ENCODE measurements at regions not wholly inside any gene's neighbourhood (a gene's known extent, or its start where the extent isn't known, plus 50 kb on each side); places are given as distances from the start of the nearest gene placed in this dataset.

- in situ Hi-C loops (cut with HindIII; ENCODE audit: low pct_unique_long_range_greater_than_20kb, low sequenced_read_pairs): no loop called here
- TF ChIP-seq JUND (IDR thresholded peaks at IDR 0.05; ENCODE audit: low read depth): no peak
- DNase-seq (ENCODE audit: low read depth in 1 of 2, low spot score in 1 of 2): no peak
Observed at GRCh38 chr6:84464471-84464870, 237.0 kb upstream of the CEP162 start.

GRCh38 chr6:84462698-84463097 lies 235.3 kb upstream of the CEP162 start:
- DNase-seq (ENCODE audit: low read depth in 1 of 2, low spot score in 1 of 2): no peak
- TF ChIP-seq JUND (IDR thresholded peaks at IDR 0.05; ENCODE audit: low read depth): no peak

DNA sequence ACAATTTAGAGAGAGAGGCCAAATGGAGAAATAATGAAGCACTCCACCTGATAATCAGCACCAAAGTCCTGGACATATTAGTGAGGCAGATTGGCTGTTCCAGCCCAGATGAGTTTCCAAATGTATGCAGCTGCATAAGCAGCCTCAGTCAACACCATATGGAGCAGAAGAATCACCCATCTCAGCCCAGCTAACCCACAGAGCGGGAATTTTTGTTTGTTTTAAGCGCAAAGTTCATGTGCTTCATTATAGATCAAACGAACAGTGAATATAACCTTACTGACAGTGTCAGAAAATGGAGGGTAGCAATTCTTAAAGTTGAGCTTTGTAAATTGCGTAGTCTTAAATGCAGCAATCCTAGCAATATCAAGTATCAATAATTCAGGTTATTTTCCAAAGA lies 234.0 kb upstream of the CEP162 start:
- no peak for DNase-seq (ENCODE audit: low read depth in 1 of 2, low spot score in 1 of 2)
- TF ChIP-seq JUND (IDR thresholded peaks at IDR 0.05; ENCODE audit: low read depth): no peak
- in situ Hi-C loops (cut with HindIII; ENCODE audit: low pct_unique_long_range_greater_than_20kb, low sequenced_read_pairs): no loop called here

More at GRCh38 chr6:84462698-84463097, 235.3 kb upstream of the CEP162 start:
- in situ Hi-C loops (cut with HindIII; ENCODE audit: low pct_unique_long_range_greater_than_20kb, low sequenced_read_pairs): no loop called here

DNA sequence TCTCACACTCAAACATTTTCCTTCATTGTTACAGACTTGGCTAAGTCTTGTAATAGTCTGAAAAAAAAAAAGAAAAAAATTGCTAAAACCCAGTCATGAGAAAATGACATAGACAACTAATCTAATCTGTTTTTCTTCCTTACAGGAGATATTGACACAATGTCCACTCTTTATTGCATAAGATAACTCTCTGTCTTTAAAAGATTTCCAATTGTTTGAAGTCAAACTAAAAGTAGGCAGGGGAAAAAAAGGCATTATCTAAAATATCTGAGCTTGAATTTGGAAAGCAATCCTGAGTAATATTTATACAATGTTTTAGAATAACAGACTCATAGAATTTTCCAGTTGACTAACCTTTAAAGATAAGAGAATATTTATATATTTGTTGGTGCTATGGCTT lies 233.0 kb upstream of the CEP162 start:
- no peak for TF ChIP-seq JUND (IDR thresholded peaks at IDR 0.05; ENCODE audit: low read depth)
- DNase-seq (ENCODE audit: low read depth in 1 of 2, low spot score in 1 of 2): no peak
- in situ Hi-C loops (cut with HindIII; ENCODE audit: low pct_unique_long_range_greater_than_20kb, low sequenced_read_pairs): no loop called here

DNA sequence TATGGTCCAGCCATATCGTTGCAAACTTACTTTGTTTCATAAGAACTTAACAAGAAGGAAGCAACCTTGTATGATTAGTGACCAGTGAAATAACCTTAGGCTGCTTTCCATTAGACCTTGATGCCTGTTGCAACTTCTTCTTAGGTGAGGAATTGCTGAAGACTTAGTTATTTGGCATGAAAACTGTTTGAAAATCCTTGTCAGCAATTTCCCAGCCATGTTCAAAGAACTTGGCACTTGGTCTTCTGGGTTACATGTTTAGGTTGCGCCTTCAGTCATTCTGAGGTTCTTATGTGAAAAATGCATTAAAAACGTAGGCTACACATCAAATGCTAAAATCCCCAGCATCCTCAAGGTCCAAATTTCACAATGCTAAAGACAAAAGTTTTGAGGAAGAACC lies 232.0 kb upstream of the CEP162 start:
- DNase-seq (ENCODE audit: low read depth in 1 of 2, low spot score in 1 of 2): no peak
- in situ Hi-C loops (cut with HindIII; ENCODE audit: low pct_unique_long_range_greater_than_20kb, low sequenced_read_pairs): no loop called here
- no peak for TF ChIP-seq JUND (IDR thresholded peaks at IDR 0.05; ENCODE audit: low read depth)

GRCh38 chr6:84458271-84458670 lies 230.8 kb upstream of the CEP162 start:
- no peak for TF ChIP-seq JUND (IDR thresholded peaks at IDR 0.05; ENCODE audit: low read depth)
- in situ Hi-C loops (cut with HindIII; ENCODE audit: low pct_unique_long_range_greater_than_20kb, low sequenced_read_pairs): no loop called here
- DNase-seq (ENCODE audit: low read depth in 1 of 2, low spot score in 1 of 2): no peak

DNA sequence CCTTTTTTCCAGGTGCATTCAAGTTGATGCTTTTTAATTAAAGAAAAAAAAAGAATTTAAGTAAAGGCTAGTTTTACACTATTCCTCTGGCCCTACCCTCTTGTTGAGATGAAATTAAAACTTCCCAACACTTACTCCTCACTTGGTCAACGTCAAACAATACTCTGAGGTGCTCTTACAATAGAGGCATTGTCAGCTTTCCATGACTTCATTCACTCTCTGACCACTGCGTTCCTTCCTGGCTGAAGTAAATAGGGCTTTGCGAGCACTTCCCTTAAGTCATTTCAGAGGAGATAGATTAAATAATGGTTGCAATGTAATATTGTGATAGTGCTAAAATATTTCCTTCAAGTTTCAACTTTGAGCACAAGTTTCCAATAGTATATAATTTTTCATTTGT lies 229.8 kb upstream of the CEP162 start:
- no peak for TF ChIP-seq JUND (IDR thresholded peaks at IDR 0.05; ENCODE audit: low read depth)
- in situ Hi-C loops (cut with HindIII; ENCODE audit: low pct_unique_long_range_greater_than_20kb, low sequenced_read_pairs): no loop called here
- no peak for DNase-seq (ENCODE audit: low read depth in 1 of 2, low spot score in 1 of 2)

DNA sequence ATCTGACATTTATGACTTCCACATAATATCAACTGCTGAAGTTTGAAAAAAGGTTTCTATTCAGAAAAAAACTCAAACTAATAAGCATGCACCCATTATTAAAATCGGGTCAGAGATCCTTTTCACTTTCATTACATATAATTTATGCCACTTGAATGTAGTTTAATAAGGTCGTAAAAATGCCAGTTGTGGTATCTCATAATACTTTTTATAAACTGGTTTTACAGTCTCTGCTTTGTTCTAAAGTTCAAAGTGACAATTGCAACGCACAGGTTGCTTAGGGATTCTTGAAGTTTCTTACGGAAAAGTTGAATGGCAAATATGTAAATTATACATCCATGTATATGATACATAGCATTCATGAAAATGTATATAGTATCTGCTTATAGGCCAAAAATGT lies 229.4 kb upstream of the CEP162 start:
- no peak for TF ChIP-seq JUND (IDR thresholded peaks at IDR 0.05; ENCODE audit: low read depth)
- DNase-seq (ENCODE audit: low read depth in 1 of 2, low spot score in 1 of 2): no peak
- in situ Hi-C loops (cut with HindIII; ENCODE audit: low pct_unique_long_range_greater_than_20kb, low sequenced_read_pairs): no loop called here

DNA sequence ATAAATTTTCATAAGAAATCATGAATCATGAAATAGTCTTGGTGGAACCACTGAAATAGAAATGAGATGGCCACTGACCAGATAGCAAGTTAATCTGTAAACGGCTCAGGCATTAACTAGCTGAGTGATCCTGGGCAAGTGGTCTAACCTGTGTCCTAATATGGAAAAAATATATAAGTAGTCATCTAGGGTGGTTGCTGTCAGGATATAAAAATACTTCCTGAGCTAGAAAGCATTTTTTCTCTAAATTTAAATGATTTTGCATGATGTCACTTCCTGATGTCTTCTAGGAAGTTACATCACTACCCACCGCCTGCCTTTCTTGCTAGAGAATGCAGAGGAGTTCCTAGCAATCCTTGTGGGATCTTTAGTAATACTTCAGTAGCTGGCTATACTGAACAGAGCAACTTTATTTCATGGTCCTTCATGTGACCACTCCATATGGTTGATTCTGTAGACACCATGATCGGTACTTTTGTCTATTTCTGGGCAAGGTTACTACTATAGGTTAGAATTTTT lies 228.1 kb upstream of the CEP162 start:
- no peak for DNase-seq (ENCODE audit: low read depth in 1 of 2, low spot score in 1 of 2)
- in situ Hi-C loops (cut with HindIII; ENCODE audit: low pct_unique_long_range_greater_than_20kb, low sequenced_read_pairs): no loop called here

DNA sequence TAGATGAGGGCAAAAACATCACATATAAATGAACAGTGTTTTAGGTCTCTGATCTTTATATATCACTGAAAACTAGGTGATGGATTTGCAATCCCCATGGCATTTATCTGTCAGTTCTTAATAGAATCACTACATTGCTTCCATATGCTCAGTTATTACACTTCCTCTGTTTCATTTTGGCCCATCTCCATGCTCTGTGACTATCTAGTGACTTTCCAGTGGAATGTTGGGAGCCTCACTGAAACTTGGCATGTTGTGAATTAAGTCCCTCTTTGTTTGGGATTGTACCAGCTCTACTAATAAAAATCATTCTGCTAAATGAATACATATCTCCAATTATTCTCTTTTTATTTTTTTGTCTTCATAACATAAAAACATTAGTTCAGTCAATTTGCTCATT lies 226.1 kb upstream of the CEP162 start:
- DNase-seq (ENCODE audit: low read depth in 1 of 2, low spot score in 1 of 2): no peak
- in situ Hi-C loops (cut with HindIII; ENCODE audit: low pct_unique_long_range_greater_than_20kb, low sequenced_read_pairs): no loop called here
- no peak for TF ChIP-seq JUND (IDR thresholded peaks at IDR 0.05; ENCODE audit: low read depth)

More for the DNA sequence above, 228.1 kb upstream of the CEP162 start:
- no peak for TF ChIP-seq JUND (IDR thresholded peaks at IDR 0.05; ENCODE audit: low read depth)

GRCh38 chr6:84450018-84450417 lies 222.6 kb upstream of the CEP162 start:
- no peak for TF ChIP-seq JUND (IDR thresholded peaks at IDR 0.05; ENCODE audit: low read depth)
- in situ Hi-C loops (cut with HindIII; ENCODE audit: low pct_unique_long_range_greater_than_20kb, low sequenced_read_pairs): no loop called here
- no peak for DNase-seq (ENCODE audit: low read depth in 1 of 2, low spot score in 1 of 2)

DNA sequence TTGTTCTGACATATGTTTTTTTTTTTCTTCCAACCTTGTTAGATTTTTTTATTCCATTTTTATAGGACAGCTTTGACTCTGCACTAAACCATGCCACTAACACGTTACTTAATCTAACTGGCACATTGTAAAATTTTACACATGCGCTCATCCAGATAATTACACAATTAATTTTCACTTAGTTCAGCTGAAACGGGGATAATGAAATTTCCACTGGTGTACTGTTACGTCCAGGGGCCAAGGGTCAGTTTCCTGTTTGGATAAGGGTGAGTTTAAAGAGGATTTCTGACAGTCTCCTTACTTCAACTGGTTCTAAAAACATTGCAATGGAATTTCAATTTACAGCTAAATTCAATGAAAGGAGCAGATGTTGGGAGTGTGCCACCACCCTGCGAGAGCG lies 221.8 kb upstream of the CEP162 start:
- no peak for TF ChIP-seq JUND (IDR thresholded peaks at IDR 0.05; ENCODE audit: low read depth)
- in situ Hi-C loops (cut with HindIII; ENCODE audit: low pct_unique_long_range_greater_than_20kb, low sequenced_read_pairs): no loop called here
- no peak for DNase-seq (ENCODE audit: low read depth in 1 of 2, low spot score in 1 of 2)

- no peak for DNase-seq (ENCODE audit: low read depth in 1 of 2, low spot score in 1 of 2)
- TF ChIP-seq JUND (IDR thresholded peaks at IDR 0.05; ENCODE audit: low read depth): no peak
- in situ Hi-C loops (cut with HindIII; ENCODE audit: low pct_unique_long_range_greater_than_20kb, low sequenced_read_pairs): no loop called here
Observed at GRCh38 chr6:84448331-84448730, 220.9 kb upstream of the CEP162 start.

DNA sequence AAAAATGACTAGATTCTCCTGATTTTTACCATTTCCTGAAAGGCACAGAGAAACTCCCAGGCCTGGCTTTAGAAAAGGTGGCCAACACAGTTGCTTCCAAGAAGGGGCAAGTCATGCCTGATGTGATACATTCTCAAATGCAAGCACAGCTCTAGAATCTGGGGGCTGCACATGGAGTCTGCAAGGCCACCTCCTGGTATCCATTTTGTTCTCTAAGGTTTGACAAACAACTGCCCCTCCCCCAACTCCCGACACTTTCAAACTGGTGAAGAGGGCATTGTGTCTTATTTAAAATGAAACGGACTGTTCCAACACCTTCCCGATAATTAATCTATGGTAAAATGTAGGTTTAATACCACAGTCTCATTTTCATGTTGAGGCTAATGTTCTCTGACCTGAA lies 220.2 kb upstream of the CEP162 start:
- no peak for TF ChIP-seq JUND (IDR thresholded peaks at IDR 0.05; ENCODE audit: low read depth)
- no peak for DNase-seq (ENCODE audit: low read depth in 1 of 2, low spot score in 1 of 2)
- in situ Hi-C loops (cut with HindIII; ENCODE audit: low pct_unique_long_range_greater_than_20kb, low sequenced_read_pairs): no loop called here

Data from T47D (cell line).